ENCODE measurements at regions not wholly inside any gene's neighbourhood (a gene's known extent, or its start where the extent isn't known, plus 50 kb on each side); places are given as distances from the start of the nearest gene placed in this dataset.

DNA sequence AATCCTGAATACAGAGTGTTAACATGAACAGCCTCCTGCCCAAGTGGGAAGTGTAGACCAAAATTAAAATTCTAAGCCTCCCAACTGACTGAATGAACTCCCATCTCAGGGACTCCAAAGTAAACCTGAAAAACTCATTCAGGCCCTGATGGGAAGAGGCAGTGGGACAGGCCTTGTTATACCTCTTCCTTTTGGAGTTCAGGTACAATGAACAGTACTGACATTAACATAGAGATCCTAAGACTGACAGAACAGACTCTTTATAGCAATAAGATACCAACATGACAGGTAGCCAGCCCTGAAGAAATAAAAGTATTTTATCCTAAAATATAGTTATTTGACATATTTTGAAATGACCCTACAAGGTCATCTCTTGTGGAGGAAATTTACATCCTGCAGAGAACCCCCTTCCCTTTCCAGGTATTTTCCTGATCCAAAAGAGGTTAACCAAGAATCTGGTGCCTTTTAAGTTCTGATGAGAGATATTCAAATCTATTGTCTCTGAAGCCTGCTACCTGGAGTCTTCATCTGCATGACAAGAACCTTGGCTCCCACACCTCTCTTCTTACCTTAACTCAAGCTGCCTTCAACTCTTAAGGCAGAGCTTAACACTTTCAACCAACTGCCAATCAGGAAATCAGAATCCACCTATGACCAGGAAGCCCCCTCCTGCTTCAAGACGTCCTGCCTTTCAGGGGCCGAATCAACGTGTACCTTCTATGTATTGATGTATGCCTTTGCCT is 103.3 kb upstream of the PFKP start:
- DNase-seq (ENCODE audit: extremely low read depth, low read depth): no peak
- TF ChIP-seq, protein P1, sequence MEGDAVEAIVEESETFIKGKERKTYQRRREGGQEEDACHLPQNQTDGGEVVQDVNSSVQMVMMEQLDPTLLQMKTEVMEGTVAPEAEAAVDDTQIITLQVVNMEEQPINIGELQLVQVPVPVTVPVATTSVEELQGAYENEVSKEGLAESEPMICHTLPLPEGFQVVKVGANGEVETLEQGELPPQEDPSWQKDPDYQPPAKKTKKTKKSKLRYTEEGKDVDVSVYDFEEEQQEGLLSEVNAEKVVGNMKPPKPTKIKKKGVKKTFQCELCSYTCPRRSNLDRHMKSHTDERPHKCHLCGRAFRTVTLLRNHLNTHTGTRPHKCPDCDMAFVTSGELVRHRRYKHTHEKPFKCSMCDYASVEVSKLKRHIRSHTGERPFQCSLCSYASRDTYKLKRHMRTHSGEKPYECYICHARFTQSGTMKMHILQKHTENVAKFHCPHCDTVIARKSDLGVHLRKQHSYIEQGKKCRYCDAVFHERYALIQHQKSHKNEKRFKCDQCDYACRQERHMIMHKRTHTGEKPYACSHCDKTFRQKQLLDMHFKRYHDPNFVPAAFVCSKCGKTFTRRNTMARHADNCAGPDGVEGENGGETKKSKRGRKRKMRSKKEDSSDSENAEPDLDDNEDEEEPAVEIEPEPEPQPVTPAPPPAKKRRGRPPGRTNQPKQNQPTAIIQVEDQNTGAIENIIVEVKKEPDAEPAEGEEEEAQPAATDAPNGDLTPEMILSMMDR (IDR thresholded peaks at IDR 0.05; ENCODE audit: low read depth, low read length): no peak

DNA sequence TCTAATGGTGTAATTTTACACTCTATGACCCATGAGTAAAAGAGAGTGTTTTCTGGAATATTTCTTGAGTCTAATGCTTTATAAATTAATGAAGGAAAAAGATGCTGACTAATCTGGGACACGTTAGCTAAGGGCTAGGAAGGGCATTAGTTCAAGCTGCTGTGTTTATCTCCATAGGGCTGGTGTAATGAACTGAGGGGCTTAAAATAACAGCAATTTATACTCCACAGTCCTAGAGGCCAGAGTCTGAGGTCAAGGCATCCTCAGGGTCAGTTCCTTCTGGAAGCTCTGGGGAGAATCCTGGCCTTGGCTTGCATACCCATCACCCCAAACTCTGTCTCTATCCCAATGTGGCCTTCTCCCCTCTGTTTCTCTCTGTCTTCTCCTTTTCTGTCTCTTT is 105.2 kb upstream of the PFKP start:
- TF ChIP-seq, protein P1 (IDR thresholded peaks at IDR 0.05; ENCODE audit: low read depth, low read length): no peak
- no peak for DNase-seq (ENCODE audit: extremely low read depth, low read depth)

DNA sequence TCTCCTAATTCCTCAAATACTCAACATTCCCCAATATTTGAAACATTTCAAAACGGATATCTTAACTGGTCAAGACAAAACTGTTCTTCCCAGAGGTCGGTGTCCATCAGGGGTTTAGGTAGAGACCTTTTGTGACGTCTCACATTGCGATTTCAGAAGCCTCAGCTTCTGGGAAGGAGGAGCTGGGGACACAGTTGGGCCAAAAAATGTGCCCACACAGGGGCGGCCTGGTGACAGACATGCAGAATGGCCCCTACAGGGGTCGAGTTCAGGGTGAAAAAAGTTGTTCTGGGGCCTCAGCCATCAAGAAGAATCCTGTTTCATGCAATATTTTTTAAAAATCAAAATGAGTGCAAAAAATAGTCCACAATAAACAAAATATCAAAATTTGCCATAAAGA is 108.7 kb upstream of the PFKP start:
- DNase-seq (ENCODE audit: extremely low read depth, low read depth): no peak
- TF ChIP-seq, protein P1 (IDR thresholded peaks at IDR 0.05; ENCODE audit: low read depth, low read length): no peak

DNA sequence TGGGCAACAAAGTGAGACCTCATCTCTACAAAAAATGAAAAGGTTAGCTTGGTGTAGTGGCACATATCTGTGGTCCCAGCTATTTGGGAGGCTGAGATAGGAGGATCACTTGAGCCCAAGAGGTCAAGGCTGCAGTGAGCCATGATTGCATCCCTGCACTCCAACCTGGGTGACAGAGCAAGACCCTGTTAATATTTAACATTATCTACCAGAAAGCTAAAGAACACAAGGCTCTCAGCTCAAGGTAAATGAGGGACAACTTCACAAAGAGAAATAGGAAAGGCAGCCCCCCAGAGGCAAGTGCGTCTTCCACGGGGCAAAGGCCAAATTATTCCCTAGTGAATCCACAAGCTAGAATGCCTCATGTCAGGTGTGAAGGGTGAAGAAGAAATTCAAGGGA is 109.6 kb upstream of the PFKP start:
- TF ChIP-seq, protein P1 (IDR thresholded peaks at IDR 0.05; ENCODE audit: low read depth, low read length): no peak
- no peak for DNase-seq (ENCODE audit: extremely low read depth, low read depth)

DNA sequence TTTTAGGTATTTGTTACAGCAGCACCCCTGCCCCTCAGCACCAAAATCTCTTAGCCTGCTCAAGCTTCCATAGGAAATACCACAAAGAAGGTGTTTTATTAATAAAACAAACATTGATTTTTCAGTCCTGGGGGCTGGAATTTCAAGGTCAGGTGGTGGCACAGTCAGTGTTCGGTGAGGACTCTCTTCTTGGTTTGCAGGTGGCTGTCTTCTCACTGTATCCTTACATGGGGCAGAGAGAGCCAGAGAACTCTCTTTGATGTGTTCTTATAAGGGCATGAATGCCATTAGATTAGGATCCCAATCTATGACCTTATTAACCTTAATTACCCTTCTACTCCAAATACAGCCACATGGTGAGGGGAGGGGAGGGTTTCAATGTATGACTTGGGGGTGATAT is 112.3 kb upstream of the PFKP start:
- no peak for DNase-seq (ENCODE audit: extremely low read depth, low read depth)
- TF ChIP-seq, protein P1 (IDR thresholded peaks at IDR 0.05; ENCODE audit: low read depth, low read length): no peak

DNA sequence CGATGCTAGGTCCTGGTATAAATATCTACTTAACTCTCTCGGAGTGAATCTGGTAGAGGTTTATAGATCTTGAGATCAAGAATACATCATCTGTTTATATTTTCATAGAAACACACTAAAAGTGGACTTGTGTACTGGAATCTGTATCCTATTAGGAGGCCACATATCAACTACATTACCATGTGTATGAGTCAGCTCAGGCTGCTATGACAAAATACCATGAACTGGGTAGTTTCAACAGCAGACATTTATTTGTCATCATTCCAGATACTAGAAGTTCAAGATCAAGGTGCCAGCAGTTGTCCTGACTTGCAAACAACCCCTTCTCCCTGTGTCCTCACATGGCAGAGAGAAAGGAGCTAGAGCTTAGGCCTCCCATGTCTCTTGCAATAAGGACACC is 113.9 kb upstream of the PFKP start:
- DNase-seq (ENCODE audit: extremely low read depth, low read depth): no peak
- TF ChIP-seq, protein P1 (IDR thresholded peaks at IDR 0.05; ENCODE audit: low read depth, low read length): no peak

DNA sequence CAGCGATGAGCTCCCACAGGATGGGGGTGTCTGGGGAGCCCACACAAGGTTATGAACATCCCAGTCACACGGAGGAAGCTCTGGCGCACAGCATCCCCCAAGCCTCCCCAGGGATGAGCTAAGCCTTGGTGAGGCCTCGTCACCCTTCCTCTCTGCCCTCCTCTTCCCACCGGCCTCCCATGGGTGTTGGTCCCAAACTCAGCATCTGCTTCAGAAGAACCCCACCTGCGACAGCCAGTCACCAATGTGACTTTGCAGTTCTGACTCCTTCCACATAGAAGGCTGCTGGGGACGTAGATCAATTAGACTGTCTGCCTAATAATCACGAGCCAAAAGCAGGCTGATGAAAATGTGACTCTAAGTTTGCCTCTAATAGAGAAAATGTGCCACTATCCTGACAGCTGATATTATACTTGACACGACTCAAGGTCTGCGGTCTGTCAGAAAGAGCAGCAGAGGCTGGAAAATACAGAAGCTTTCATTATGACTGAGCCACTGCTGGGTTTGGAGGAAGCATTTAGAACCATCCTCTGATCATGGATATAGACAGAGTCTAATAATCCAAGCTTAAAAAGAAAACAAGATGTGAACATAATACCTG is 116.0 kb upstream of the PFKP start:
- no peak for DNase-seq (ENCODE audit: extremely low read depth, low read depth)
- TF ChIP-seq, protein P1 (IDR thresholded peaks at IDR 0.05; ENCODE audit: low read depth, low read length): no peak
